Ovary (tissue), 7 donors: ENCODE measurements at regions not wholly inside any gene's neighbourhood (a gene's known extent, or its start where the extent isn't known, plus 50 kb on each side); places are given as distances from the start of the nearest gene placed in this dataset.

ENCODE experiments used
- DNase-seq, 5 donors: peaks; one replicate each; pipeline ENCODE4 v3.0.0-alpha.2; 2019 to 2020
- H3K27ac ChIP-seq, 2 donors: fragments of 200-600 bp; one replicate each; pipeline versions ENCODE4 v1.5.1 to v1.8.0; 2019 to 2022
- H3K27me3 ChIP-seq: fragments of 200-600 bp; one replicate; pipeline ENCODE4 v1.8.0; 2022
- H3K36me3 ChIP-seq: fragments of 200-600 bp; sonication (generic); one replicate; pipeline ENCODE4 v1.5.1; 2019
- H3K4me1 ChIP-seq: one replicate; pipeline ENCODE4 v1.8.1; 2013; ENCODE audit warnings: mild to moderate bottlenecking, moderate library complexity; ENCODE audit not compliant: insufficient read depth
- H3K4me3 ChIP-seq: fragments of 200-600 bp; sonication (generic); one replicate; pipeline ENCODE4 v1.5.1; 2017
- H3K9me3 ChIP-seq, 2 donors: fragments of 200-600 bp in 1 of 2; sonication (generic) in 1 of 2; one replicate each; pipeline versions ENCODE4 v1.5.1 to v1.8.1; 2013 to 2019; ENCODE audit warnings: mild to moderate bottlenecking in 1 of 2, moderate library complexity in 1 of 2
- CTCF ChIP-seq, 3 donors: fragments of 450-650 bp in 2 of 3; fragments of 200-600 bp in 1 of 3; IDR thresholded peaks; one replicate each; pipeline versions ENCODE4 v1.5.1 to v1.8.0; 2016 to 2022; ENCODE audit warnings: antibody characterized with exemption in 3 of 3, mild to moderate bottlenecking in 1 of 3
- EP300 ChIP-seq: sonication (generic); formaldehyde crosslinking; IDR thresholded peaks from one replicate; pipeline ENCODE4 v1.6.1; 2017; ENCODE audit warnings: antibody characterized with exemption
- POLR2A ChIP-seq: fragments of 450-650 bp; IDR thresholded peaks from one replicate; pipeline ENCODE4 v1.6.1; 2017; ENCODE audit warnings: antibody characterized with exemption, mild to moderate bottlenecking, moderate library complexity
- WGBS, 3 donors: extraction: QIAGEN DNeasy Blood & Tissue Kit in 1 of 3; methylation state at CpG; one replicate each; pipeline versions ENCODE4 v1.1.5 to v1.1.7; 2013 to 2017; 5-methylcytosine and 5-hydroxymethylcytosine counted together
- intact Hi-C, 4 donors: fragments of 100-400 bp; cut with DNase I; formaldehyde crosslinking; loops; one replicate each; pipeline versions ENCODE4 v1.11.0 to v1.15.1; 2022 to 2023
- donor health status: DM: no; HTN: no; CAD: no; lungs with moderate emphysema.
- donor health status: DM: no; HTN: no; CAD: no.
- donor health status: Bipolar disorder and iron deficiency.
- donor health status: DM: no; HTN: no; CAD: no.
- donor health status: DM: yes; HTN: yes; CAD: no.

GRCh38 chr18:27847412-27847811 lies 329.5 kb downstream of the CDH2 start:
- H3K36me3 ChIP-seq, result no peaks in the 10 kb centered on the region
- no peak overlapping the region for H3K4me3 ChIP-seq
- WGBS, 3 donors, result 58 to 67% (median 63%) methylated on average over 4 of the region's 4 CpGs
- TF ChIP-seq POLR2A (no peak), CTCF (IDR thresholded peaks at IDR 0.05) (no peak), EP300 (no peak)
- intact Hi-C loops, result no loop called here
- no peaks in the 10 kb centered on the region for H3K4me1 ChIP-seq
- no peaks in the 10 kb centered on the region for H3K9me3 ChIP-seq
- DNase-seq, result no peak
- no peaks in the 10 kb centered on the region for H3K27me3 ChIP-seq
- no peak overlapping the region for H3K27ac ChIP-seq

GRCh38 chr18:27845897-27846296 lies 331.0 kb downstream of the CDH2 start:
- intact Hi-C loops, result no loop called here
- TF ChIP-seq POLR2A (no peak), EP300 (no peak), CTCF (IDR thresholded peaks at IDR 0.05) (no peak)
- DNase-seq, result no peak
- Histone ChIP-seq H3K27me3 (no peaks in the 10 kb centered on the region), H3K9me3 (no peaks in the 10 kb centered on the region), H3K4me1 (no peaks in the 10 kb centered on the region), H3K4me3 (no peak overlapping the region), H3K36me3 (no peaks in the 10 kb centered on the region), H3K27ac (no peak overlapping the region)
- 90 to 92% (median 90%) methylated on average over 2 of the region's 2 CpGs for WGBS, 3 donors

GRCh38 chr18:27843783-27844777 lies 332.9 kb downstream of the CDH2 start:
- H3K4me1 ChIP-seq, result no peaks in the 10 kb centered on the region
- intact Hi-C loops, result no loop called here
- H3K9me3 ChIP-seq, result no peaks in the 10 kb centered on the region
- no peaks in the 10 kb centered on the region for H3K36me3 ChIP-seq
- no peak overlapping the region for H3K4me3 ChIP-seq
- WGBS, 3 donors, result 35 to 61% (median 38%) methylated on average over 3 of the region's 3 CpGs
- TF ChIP-seq CTCF (IDR thresholded peaks at IDR 0.05) (no peak), POLR2A (no peak), EP300 (no peak)
- no peak overlapping the region for H3K27ac ChIP-seq
- no peaks in the 10 kb centered on the region for H3K27me3 ChIP-seq
- DNase-seq, result no peak

GRCh38 chr18:27839141-27839540 lies 337.8 kb downstream of the CDH2 start:
- H3K27me3 ChIP-seq, result no peaks in the 10 kb centered on the region
- WGBS, 3 donors, result 23 to 72% (median 50%) methylated on average over 2 of the region's 2 CpGs
- no peak overlapping the region for H3K27ac ChIP-seq
- intact Hi-C loops, result no loop called here
- no peak for DNase-seq
- no peaks in the 10 kb centered on the region for H3K9me3 ChIP-seq
- H3K4me3 ChIP-seq, result no peak overlapping the region
- no peaks in the 10 kb centered on the region for H3K36me3 ChIP-seq
- H3K4me1 ChIP-seq, result no peaks in the 10 kb centered on the region
- TF ChIP-seq POLR2A (no peak), CTCF (IDR thresholded peaks at IDR 0.05) (no peak), EP300 (no peak)
